CD4-positive, alpha-beta T cell treated with Interferon gamma for 1 hour (primary cell): ENCODE measurements at regions not wholly inside any gene's neighbourhood (a gene's known extent, or its start where the extent isn't known, plus 50 kb on each side); places are given as distances from the start of the nearest gene placed in this dataset.
"Not testable (repeated sequence)": the region's sequence is repeated elsewhere in the genome, so short reads cannot be mapped to it uniquely, and the experiment has no call there.

Experiments used
- DNase-seq: peaks from one replicate; pipeline ENCODE4 v3.0.0-alpha.2; 2020

DNA sequence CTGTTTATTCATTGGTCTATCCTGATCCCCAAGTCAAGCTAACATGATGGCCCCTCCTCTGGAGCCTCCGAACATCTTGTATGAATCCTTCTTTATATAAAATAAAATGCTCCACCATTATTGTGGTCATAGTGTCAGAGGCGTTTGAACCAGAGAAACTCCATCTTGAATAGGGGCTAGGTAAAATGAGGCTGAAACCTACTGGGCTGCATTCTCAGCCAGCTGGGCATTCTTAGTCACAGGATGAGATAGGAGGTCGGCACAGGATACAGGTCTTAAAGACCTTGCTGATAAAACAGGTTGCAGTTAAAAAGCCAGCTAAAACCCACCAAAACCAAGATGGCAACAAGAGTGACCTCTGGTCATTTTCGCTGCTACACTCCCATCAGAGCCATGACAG lies 905.8 kb upstream of the AUTS2 start:
- DNase-seq, result no peak

DNA sequence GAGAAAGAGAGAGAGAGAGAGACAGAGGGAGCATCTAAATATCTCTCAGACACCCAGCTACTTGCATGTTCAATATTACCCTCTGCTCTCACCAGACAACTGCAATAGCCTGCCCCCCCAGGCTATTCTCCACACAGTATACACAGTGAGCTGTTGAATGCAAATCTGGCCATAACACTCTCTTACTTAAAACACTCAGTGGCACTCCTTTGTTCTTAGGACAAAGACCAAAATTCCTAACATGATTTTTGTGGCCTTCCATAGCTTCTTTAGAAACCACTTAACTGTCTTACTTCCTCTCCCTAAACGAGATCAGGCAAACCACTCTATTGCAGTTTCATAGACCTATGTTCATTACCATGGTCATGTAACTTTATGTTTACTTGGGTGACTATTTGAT lies 903.6 kb upstream of the AUTS2 start:
- no peak for DNase-seq

DNA sequence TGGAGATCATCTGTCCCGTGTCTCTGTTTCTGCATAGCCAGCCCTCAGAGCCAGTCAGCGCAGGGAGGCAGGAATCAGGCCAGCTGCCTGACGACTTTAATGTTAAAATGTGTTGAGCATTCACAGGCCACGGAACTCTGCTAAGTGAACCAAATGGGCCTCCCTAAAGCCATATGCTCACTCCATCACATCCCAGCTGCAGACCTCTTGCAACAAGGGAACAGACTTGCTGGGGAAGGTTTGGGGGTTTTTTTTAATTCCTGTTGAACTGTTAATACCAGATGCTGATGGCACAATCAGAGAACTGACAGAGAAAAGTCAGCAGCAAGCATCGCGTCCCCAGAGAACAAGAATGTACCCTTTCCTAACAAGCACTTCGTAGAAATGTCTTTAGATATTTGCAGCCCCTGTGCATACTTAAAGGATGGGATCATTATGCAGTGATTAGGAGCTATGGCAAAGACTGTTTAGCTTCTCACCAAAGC lies 900.4 kb upstream of the AUTS2 start:
- no peak for DNase-seq

DNA sequence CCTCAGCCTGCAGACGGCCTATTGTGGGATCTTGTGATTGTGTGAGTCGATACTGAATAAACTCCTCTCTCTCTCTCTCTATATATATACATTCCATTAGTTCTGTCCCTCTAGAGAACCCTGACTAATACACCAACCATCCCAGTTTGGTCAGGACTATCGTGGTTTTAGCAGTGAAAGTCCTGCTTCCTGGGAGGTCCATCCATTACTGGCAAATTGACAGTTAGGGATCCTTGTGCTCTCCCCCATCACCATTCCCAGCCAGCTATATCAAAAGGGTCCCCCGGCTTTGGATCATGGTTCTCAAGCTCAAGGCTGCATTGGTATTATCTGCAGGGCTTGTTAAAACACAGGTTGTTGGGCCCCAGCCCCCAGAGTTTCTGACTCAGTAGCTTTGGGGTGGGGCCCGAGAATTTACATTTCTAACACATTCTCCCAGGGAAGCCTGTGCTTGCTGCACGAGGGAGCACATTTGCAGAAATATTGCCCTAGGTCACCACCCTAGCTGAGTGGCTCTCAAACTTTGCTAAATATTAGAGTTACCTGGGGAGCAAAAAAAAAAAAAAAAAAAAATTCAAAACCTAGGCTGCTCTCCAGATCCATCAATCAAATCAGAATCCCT lies 899.1 kb upstream of the AUTS2 start:
- no peak for DNase-seq

DNA sequence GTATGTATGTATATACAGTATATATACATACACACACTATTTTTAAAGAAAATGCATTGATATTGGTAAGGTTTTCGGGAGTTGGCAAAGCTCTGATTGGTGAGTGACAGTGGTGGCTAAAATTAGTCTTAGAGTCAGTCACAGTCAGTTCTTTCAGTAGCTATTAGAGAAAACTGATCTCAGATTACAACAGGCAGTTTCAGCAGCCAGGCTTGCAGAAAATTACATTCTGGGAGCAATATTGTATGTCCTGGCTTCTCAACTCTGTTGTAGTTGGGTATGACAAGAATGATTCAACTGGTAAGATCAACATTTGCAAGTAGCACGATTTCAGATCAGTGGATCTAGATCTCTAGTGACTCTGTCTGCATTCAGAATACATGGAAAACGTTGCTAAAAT lies 897.9 kb upstream of the AUTS2 start:
- no peak for DNase-seq

DNA sequence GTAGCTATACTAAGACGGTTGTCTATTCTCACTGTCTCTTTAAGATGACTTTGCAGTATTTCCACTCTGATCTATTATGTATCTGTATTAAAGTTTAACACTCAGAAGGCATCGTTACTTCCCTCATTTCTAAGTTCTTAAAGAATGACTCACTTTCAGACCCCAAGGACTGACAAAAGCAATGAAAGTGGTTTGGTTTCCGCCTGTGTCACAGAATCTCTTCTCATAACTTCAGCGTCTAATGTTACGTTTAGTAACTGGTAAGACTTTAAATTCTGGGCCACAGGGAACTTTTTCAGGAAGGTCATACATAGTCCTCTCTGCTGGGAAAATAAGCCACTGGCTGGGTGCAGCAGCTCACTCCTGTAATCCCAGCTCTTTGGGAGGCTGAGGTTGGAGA lies 892.0 kb upstream of the AUTS2 start:
- no peak for DNase-seq

DNA sequence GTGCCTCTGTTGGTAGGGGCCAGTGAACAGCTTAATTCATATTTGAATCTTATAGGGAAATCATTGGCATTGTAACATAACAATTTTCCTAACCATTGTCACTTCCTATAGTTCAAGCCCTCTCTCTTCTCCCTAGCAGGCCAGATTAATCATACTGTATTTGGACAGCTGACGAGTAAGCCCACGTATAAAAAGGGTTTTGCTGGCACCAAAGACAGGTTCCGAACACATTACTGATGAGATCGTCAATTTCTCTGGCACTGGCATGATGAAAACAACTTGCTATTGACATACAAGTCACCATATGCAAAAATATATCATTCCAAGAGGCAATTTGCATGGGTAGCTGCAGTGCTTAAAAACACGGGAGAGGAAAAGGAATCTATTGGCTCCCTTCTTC lies 891.1 kb upstream of the AUTS2 start:
- DNase-seq, result no peak

DNA sequence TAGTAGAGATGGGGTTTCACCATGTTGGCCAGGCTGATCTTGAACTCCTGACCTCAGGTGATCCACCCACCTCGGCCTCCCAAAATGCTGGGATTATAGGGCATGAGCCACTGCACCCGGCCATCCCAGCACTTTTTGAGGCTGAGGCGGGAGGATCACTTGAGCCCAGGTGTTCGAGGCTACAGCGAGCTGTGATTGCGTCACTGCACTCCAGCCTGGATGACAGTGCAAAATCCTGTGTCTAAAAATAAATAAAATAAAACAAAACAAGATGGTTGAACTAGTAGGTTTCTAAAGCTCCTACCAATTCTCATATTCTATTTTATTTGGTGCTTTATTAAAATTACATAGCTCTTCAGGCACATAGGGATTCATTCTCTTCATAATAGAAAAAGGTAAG lies 890.3 kb upstream of the AUTS2 start:
- DNase-seq, result no peak

DNA sequence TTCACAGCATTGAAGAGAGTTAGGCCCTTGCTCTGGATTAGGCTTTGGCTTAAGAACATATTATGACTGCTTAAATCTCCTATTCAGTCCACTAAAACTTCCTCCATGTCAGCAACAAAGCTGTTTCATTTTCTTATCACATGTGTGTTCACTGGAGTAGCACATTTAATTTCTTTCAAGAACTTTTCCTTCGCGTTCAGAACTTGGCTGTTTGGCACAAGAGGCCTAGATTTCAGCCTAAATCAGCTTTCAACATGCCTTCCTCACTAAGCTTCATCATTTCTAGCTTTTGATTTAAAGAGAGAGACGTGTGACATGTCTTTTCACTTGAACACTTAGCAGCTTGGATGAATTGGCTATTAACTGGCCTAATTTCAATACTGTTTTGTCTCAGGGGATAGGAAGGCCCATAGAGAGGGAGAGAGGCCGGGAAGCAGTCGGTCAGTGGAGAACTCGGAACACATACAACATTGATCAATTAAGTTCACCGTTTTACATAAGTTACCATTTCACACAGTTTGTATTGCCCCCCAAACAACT lies 885.2 kb upstream of the AUTS2 start:
- no peak for DNase-seq

DNA sequence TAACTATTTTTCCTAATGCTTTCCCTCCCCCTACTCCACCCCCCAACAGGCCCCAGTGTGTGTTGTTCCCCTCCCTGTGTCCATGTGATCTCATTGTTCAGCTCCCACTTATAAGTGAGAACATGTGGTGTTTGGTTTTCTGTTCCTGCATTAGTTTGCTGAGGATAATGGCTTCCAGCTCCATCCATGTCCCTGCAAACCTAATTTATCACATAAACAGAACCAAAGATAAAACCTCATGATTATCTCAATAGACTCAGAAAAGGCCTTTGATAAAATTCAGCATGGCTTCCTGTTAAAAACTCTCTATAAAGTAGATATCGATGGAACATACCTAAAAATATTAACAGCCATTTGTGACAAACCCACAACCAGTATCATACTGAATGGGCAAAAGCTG lies 884.1 kb upstream of the AUTS2 start:
- not testable (repeated sequence) for DNase-seq

DNA sequence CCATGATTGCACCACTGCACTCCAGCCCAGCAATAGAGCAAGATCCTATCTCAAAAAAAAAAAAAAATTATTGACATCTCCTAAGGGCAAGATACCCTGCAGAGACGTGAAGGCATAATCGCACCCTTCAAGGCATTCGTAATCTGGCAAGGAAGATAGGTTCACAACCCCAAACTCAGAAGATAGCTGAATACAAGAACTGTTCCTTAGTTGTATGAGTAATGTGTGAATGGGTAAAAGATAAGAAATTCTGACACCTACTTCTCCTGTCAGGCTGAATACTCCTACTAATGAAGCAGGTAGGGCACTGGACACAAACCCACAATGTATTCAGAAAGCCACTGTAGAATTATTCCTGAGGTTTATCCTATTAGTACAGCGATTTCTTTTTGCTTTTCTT lies 882.4 kb upstream of the AUTS2 start:
- no peak for DNase-seq

DNA sequence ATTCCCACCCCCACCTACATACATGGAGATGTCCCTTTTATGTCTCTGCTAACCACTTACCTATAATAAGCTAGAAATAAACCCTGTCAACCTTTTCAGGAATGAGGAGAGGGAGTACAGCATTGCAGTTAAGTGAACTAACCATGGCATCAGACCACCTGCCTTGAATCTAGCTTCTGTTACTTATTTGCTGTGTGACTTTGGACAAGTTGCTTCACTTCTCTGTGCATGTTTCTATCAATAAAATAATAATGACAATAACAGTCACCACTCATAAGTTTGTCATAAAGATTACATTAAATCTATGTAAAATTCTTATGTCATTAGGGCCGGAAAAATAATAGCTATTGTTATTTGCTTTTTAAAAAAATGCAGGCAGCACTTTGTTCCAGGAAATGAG lies 881.1 kb upstream of the AUTS2 start:
- no peak for DNase-seq

DNA sequence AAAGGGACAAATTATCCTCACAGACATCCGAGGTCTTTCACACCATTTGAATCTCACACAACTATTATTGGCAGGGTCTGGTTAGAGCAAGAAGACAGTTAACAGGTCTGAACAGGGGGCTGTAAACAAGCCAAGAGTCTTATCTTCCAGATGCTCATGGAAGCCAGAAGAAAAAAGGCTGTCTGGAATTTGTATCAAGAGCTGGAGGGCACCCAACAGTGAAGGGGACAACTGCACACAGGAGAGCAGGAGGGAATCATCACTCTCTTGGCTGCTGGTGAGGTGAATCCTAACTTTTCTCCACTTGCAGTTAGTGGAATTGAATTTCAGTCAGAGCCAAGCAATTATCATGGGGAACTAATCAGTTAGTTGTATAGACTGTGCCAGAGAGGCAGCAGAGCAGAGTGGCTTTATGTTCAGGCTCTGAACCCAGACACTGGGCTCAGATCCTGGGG lies 880.2 kb upstream of the AUTS2 start:
- DNase-seq, result no peak

DNA sequence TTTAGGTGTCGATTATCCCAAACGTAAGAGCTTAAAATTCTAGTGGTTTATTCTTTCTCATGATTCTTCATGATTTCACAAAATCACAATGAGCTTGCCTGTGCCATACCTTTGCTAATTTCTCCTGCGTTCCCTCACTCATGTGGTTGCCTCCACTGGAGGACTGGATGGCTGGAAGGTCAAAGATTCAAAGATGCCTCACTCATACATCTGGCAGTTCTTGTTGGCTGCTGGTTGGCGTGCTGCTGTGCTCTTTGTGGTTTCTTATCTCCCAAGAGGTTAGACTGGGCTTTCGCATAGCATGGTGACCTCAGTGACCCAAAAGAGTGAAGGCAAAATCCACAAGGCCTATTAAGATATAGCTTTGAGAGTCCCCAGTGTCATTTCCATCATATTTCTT lies 877.6 kb upstream of the AUTS2 start:
- no peak for DNase-seq

DNA sequence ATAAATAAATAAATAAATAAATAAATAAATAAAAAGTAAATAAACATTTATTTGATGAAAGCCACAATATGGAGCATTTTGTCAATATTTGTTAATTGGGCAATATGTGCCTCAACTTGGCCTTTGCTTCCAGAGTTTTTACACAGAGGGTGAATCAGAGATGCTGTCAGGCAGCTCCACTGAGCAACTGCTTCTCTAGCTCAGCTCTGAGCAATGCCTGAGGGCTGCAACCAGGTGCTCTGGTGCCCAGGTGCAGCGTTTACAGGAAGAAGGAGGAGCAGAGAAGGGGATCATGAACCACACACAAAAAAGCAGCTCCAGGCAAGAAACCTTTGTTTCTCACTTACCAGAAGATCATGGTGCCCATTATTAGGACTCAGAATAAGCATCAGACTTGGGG lies 876.2 kb upstream of the AUTS2 start:
- no peak for DNase-seq

DNA sequence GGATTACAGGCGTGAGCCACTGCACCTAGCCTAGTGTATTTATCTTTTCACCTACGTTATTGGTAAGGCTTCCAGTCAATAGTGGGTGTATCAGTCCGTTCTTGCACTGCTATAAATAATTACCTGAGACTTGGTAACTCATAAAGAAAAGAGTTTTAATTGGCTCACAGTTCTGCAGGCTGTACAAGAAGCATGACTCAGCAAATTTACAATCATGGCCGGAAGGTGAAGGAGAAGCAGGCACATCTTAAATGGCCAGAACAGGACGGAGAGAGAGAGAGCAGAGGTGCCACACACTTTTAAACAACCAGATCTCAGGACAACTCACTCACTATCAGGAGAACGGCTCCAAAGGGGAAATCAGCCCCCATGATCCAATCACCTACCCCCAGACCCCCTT lies 873.3 kb upstream of the AUTS2 start:
- no peak for DNase-seq

DNA sequence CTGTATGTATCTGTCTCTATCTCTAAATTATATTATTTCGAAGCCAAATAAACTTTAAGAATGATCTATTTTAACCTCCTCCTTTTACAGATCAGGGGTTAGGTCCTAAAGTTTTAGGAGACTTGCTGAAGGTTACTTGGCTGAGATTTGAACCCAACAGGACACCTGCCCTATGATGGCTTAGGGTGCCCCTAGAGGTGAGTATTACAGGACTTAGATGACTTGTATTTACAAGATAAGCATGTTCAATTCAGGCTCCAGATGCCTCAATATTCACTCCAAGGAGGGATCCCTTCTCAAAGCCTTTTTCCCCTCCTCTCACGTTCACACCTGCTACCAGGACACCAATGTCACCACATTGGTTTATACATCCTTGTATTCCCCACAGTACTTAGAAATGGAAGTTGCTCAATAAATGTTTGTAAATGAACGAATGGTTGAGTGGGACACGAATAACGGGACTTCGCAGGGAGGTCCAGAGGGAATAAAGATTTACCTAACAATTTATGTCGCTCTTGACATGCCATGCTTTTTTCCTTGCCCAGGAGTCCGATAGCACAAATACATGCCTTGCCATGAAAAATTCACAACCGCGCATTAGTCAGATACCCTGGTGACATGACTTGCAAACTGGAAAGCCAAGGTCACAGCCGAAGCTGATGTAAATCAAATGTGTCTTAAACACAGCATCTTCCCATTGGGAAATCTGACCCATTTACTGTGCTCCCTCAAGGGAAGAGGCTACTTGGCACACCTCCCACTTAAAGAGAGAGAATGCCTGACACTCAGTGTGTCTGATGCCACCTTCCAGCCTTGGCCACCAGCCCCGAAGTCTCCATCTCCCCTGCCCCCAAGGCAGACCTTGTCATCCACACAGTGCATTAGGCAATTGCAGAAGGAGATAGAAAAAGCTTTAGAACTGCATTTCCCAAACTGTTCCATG lies 872.2 kb upstream of the AUTS2 start:
- DNase-seq, result no peak

DNA sequence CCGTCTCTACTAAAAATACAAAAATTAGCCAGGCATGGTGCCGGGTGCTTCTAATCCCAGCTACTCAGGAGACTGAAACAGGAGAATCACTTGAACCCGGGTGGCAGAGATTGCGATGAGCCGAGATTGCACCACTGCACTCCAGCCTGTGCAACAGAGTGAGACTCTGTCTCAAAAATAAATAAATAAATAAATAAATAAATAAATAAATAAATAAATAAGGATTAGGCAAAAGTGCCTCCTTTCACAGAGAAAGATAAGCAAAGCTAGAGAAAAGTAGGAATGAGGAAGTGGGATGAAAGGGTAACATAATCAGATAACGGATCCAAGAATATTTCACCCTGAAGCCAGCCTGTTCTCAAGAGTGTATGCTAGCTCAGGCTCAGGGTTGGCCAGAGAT lies 869.6 kb upstream of the AUTS2 start:
- DNase-seq, result not testable (repeated sequence)

DNA sequence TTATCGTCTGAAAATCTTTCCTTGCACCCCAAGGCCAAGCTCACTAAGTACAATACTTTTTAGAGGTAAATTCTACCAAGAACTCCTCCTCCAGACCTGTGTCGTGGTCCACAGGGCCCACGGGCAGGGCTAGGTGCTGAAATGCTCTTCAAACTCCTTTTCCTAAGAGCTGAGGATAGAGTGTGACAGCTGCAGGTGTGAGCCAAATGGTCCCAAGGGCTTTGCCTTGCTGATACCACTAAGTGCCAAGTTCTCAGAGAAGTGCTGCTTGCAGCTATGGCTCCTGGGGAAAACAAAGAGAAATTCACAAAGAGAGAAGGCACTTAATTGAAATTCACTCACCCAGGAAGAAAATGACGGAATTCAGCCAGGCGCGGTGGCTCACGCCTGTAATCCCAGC lies 868.9 kb upstream of the AUTS2 start:
- no peak for DNase-seq

DNA sequence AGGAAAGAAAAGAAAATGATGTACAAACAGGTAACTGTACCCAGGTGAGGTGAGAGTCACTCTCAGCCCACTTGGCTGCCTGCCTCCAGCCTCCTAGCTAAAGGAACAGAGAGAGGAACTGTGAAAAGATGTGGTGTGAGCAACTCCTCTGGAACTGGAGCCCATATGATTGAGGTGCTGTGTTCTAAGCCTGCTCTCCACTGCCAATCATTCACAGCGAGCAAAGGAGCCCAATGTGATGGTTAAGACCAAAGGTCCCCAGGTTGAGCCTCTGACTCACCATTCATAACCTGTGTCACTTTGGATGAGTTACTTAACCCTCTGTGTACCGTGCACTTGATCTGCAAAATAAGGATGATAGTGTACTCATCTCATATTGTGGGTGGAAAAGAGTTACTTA lies 868.1 kb upstream of the AUTS2 start:
- no peak for DNase-seq

DNA sequence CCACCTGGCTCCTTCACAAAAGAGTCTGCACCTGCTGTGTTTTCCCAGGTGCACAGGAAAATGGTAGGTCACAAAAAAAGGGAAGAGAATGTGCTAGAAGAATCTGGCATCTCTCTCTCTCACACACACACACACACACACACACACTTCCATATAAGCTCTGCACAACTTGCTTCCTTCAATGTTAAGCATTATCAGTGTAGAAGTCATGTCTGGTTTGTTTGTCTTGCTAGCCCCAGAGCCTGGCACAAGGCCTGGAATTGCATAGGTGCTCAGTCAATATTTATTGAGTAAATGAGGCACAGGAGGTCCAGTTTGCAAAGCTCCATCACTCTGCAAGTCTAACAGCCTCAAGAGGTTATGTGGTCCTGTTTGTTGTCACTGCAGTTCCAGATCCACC lies 867.3 kb upstream of the AUTS2 start:
- no peak for DNase-seq

DNA sequence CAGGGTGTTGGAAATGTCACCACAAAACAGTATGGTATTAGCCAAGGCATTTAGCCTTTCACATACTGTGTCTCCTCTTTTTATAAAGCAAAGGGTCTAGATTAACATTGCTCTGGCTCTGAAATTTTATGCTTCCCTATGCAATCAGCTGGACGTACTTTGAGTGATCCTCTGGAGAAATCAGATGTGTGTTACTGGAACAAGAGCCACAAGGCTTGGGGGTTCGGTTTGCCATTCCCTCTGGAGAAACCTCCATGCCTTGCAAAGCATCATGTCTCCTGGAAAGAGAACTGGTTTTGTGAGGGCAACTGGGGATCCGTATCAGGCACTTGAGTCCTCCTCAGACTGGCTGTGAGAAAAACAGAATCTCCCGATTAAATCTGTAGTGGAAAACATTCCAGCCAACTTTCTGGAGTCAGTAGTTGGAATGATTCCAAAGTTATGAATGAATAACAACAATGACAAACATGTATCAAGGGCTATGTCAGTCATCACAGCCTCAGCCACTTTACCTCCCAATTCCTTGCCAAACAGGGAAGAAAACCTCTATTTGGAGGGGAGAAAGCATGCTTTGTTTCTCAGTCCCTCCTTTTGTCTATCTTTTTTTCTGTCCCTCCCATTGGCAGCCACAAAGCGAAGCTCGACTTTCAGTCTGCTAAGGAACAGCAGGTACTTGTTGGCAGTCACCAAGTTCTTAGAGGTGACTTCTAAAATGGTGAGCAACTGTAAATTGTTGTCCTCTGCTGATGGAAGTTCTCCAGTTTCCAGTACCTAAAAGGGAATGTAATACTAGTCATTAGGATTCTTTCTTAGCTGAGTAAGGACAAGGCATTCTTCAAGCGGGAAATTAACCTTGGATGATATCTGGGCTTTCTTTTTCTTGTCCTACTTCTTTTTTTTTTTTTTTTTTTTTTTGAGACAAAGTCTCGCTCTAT lies 864.8 kb upstream of the AUTS2 start:
- DNase-seq, result no peak

DNA sequence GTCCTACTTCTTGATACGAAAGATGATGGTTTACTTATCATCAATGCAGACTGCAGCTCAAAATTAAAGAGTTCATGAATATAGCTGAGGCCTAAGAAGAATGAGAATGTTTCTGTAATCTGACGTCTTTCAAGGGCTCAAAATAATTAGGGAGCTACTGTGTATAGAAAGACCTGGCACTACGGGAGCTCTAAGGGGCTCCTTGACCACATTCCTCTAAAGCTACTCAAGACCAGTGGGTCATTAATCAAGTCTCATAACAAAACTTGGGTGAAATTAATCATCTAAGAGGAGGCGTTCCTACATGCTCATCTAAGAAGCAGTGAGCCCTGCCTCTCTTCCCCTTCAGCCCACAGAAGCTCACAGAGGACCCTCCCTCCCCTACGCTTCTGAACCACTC lies 863.8 kb upstream of the AUTS2 start:
- DNase-seq, result no peak
